ENCODE measurements at regions not wholly inside any gene's neighbourhood (a gene's known extent, or its start where the extent isn't known, plus 50 kb on each side); places are given as distances from the start of the nearest gene placed in this dataset.

DNA sequence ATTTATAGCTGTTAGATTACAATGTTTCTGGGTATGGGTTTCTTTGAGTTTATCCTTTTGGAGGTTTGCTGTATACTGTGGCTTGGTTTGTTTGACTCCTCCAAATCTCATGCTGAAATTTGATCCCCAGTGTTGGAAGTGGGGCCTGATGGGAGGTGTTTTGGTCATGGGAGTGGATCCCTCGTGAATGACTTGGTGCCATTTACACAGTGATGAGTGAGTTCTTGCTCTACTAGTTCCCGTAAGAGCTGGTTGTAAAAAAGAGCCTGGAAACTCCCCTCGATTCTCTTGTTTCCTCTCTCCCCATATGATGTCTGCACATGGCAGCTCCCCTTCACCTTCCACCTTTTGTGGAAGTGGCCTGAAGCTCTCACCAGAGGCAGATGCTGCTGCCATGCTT lies 324.1 kb downstream of the C7orf25 start:
- TF ChIP-seq, protein P1, sequence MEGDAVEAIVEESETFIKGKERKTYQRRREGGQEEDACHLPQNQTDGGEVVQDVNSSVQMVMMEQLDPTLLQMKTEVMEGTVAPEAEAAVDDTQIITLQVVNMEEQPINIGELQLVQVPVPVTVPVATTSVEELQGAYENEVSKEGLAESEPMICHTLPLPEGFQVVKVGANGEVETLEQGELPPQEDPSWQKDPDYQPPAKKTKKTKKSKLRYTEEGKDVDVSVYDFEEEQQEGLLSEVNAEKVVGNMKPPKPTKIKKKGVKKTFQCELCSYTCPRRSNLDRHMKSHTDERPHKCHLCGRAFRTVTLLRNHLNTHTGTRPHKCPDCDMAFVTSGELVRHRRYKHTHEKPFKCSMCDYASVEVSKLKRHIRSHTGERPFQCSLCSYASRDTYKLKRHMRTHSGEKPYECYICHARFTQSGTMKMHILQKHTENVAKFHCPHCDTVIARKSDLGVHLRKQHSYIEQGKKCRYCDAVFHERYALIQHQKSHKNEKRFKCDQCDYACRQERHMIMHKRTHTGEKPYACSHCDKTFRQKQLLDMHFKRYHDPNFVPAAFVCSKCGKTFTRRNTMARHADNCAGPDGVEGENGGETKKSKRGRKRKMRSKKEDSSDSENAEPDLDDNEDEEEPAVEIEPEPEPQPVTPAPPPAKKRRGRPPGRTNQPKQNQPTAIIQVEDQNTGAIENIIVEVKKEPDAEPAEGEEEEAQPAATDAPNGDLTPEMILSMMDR (IDR thresholded peaks at IDR 0.05) = no peak

DNA sequence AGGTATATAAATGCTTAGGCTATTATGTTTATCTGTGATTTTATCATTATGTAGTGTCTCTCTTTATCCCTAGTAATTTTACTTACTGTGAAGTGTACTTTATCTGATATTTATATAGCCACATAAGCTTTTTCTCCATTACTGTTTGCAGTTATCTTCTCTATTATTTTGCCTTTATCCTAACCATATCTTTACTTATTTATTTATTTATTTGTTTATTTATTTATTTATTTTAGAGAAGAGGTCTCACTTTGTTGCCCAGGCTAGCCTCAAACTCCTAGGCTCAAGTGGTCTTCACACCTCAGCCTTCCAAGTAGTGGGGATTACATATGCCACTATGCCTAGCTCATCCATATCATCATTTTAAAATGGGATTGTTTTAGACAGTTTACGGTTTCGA lies 331.8 kb downstream of the C7orf25 start:
- TF ChIP-seq, protein P1 (IDR thresholded peaks at IDR 0.05) = no peak

GRCh38 chr7:42575171-42575570 lies 336.7 kb downstream of the C7orf25 start:
- TF ChIP-seq, protein P1 (IDR thresholded peaks at IDR 0.05) = no peak

DNA sequence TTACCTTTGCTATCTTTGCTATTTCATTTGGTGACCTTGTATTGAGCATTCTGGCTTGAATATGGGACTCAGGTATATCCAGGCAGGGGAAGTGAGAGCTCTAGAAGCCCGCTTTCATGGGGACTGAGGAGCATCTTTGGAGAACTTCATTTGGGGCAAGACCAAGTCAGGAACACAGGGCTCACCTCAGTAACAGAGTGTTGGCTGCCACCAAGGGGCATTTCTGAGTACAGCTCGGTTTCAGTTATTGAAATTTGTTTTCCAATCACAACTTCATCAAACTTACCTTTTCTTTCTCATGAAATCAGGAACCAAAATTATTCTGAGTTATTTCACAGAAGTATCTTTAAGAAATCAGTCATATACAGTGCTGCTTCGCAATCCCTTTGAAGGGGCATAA lies 337.2 kb downstream of the C7orf25 start:
- TF ChIP-seq, protein P1 (IDR thresholded peaks at IDR 0.05) = peak; percentile 65

DNA sequence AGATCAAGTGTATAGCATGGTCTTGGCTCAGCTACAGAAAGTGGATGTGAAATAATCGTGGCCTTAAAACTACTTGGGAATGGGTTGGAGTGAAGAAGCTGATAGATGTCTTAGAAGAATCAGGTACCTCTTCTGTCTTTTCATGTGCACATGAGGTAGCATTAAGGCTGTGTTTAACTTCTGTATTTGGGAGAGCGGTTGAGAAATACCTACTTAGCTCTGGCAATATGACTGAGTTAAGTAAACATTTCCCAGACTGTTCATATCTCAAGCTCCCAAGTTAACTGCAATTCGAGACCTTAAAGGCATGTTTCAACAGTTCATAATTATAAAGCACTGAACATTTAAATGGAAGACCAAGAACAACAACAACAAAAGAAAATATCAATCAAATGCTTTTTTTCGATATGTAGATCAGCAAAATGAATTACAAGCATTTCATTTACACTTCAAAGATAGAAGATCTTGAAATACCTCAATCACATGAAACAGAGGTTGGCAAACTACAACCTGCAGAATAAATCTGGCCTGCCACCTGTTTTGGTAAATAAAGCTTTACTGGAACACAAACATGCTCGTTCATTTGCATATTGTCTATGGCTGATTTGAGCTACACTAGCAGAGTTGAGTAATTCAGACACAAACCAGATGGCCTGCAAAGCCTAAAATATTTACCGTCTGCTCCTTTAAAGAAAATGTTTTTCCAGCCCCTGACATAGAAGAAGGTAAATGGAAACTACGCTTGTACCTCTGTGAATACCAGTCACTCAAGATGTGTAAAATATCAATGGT lies 337.1 kb upstream of the GLI3 start:
- TF ChIP-seq, protein P1 (IDR thresholded peaks at IDR 0.05) = no peak

- TF ChIP-seq, protein P1 (IDR thresholded peaks at IDR 0.05) = no peak
These were observed 335.6 kb upstream of the GLI3 start for GRCh38 chr7:42572561-42572960.

GRCh38 chr7:42572056-42572455 lies 335.0 kb upstream of the GLI3 start:
- TF ChIP-seq, protein P1 (IDR thresholded peaks at IDR 0.05) = no peak

Data from LNCAP (cell line).